K562 (cell line): ENCODE measurements at regions not wholly inside any gene's neighbourhood (a gene's known extent, or its start where the extent isn't known, plus 50 kb on each side); places are given as distances from the start of the nearest gene placed in this dataset.

ENCODE experiments used
- ATAC-seq: fragments of 200-7000 bp; cut with Tn5 transposase; 3 replicates; pipeline ENCODE4 v1.9.1; 2020; ENCODE audit warnings: moderate library complexity
- BruUV-seq: library from RNA; stranded (reverse); fragments of 400-500 nt; replicated peaks from 2 replicates; lab custom pipeline; 2021; lab: Mats Ljungman, UMichigan
- CTCF ChIA-PET: fragments of 300-600 bp; formaldehyde crosslinking; extraction: SDS; loops from one replicate; lab custom pipeline; 2021; ENCODE audit warnings: low intra/inter-chr PET ratio; lab: Yijun Ruan, JAX
- POLR2A ChIA-PET: fragments of 300-600, 350-650 bp; sonication (Branson Sonifier 250); formaldehyde crosslinking; extraction: SDS; loops from one replicate; lab custom pipeline; 2021; ENCODE audit warnings: antibody characterized with exemption, inconsistent platforms; lab: Yijun Ruan, JAX
- DNase-seq, 4 experiments: peaks; one replicate each; pipeline versions ENCODE4 v3.0.0 to v3.0.0-alpha.2; 2011 to 2018; ENCODE audit warnings: low spot score in 3 of 4, mixed read lengths in 3 of 4; ENCODE audit errors: extremely low read depth in 1 of 4
- FAIRE-seq: peaks from 2 replicates; lab custom pipeline; 2011; peaks lifted over from hg19 to GRCh38; lab: Jason Lieb, UNC
- H2AFZ ChIP-seq: 2 replicates; pipeline ENCODE4 v1.6.0; 2011; ENCODE audit warnings: low read depth, low read length, control low read depth, inconsistent platforms
- H3K27ac ChIP-seq: fragments of 200-600 bp; 3 replicates; pipeline ENCODE4 v1.8.0; 2011; ENCODE audit warnings: low read depth, mild to moderate bottlenecking, control low read depth, inconsistent platforms, low read length, moderate library complexity, mixed read lengths; ENCODE audit errors: extremely low read depth
- H3K27me3 ChIP-seq, 2 experiments: fragments of 300-600 bp in 1 of 2; 2 replicates in 1 of 2; 3 replicates in 1 of 2; pipeline versions ENCODE4 v1.6.0 to v1.8.0; 2011; ENCODE audit warnings: inconsistent platforms in 2 of 2, low read length in 2 of 2, mild to moderate bottlenecking in 1 of 2, mixed read lengths in 1 of 2, moderate library complexity in 1 of 2; ENCODE audit not compliant: control insufficient read depth in 2 of 2, insufficient read depth in 2 of 2
- H3K36me3 ChIP-seq: fragments of 300-600 bp; 3 replicates; pipeline ENCODE4 v1.8.0; 2011; ENCODE audit warnings: mild to moderate bottlenecking, low read length, inconsistent platforms; ENCODE audit not compliant: control insufficient read depth, insufficient read depth
- H3K4me1 ChIP-seq, 2 experiments: fragments of 200-600 bp in 1 of 2; replicated peaks in 1 of 2; 2 replicates in 1 of 2; 3 replicates in 1 of 2; pipeline versions ENCODE4 v1.5.1 to v1.8.0; 2011; ENCODE audit warnings: inconsistent platforms in 2 of 2, low read length in 2 of 2, mild to moderate bottlenecking in 1 of 2, mixed read lengths in 1 of 2, moderate library complexity in 1 of 2; ENCODE audit not compliant: control insufficient read depth in 2 of 2, insufficient read depth in 2 of 2
- H3K4me2 ChIP-seq: 2 replicates; pipeline ENCODE4 v1.6.1; 2011; ENCODE audit warnings: low read length, control low read depth, inconsistent platforms, mixed read lengths; ENCODE audit not compliant: insufficient read depth
- H3K4me3 ChIP-seq: fragments of 200-600 bp; sonication (generic), shearing (Covaris generic); 2 replicates; pipeline ENCODE4 v1.5.1; 2016; ENCODE audit warnings: control low read depth, inconsistent platforms
- H3K79me2 ChIP-seq: fragments of 200-600 bp; 3 replicates; pipeline ENCODE4 v1.8.0; 2011; ENCODE audit warnings: low read length, inconsistent platforms; ENCODE audit not compliant: control insufficient read depth, insufficient read depth
- H3K9ac ChIP-seq, 2 experiments: 2 replicates each; pipeline versions ENCODE4 v1.6.0 to v1.6.1; 2011; ENCODE audit warnings: low read depth in 2 of 2, low read length in 2 of 2, control low read depth in 1 of 2, inconsistent platforms in 1 of 2, mild to moderate bottlenecking in 1 of 2, mixed read lengths in 1 of 2; ENCODE audit not compliant: insufficient read depth in 1 of 2
- H3K9me1 ChIP-seq: one replicate; pipeline ENCODE4 v1.6.0; 2011; ENCODE audit warnings: inconsistent platforms, mild to moderate bottlenecking, low read length, moderate library complexity; ENCODE audit not compliant: control insufficient read depth, insufficient read depth
- H3K9me3 ChIP-seq: replicated peaks from 2 replicates; pipeline ENCODE4 v1.5.1; 2011; ENCODE audit warnings: low read depth, low read length, inconsistent platforms; ENCODE audit not compliant: control insufficient read depth, insufficient read depth
- H4K20me1 ChIP-seq: replicated peaks from 2 replicates; pipeline ENCODE4 v1.6.1; 2011; ENCODE audit warnings: low read length, inconsistent platforms, mixed read lengths; ENCODE audit not compliant: control insufficient read depth, insufficient read depth
- HDAC8 ChIP-seq: fragments of 450-650 bp; IDR thresholded peaks from 2 replicates; pipeline ENCODE4 v1.6.1; 2016; ENCODE audit warnings: mild to moderate bottlenecking, missing genetic modification characterization, moderate library complexity, missing compliant biosample characterization
- MAFG ChIP-seq: fragments of 450-650 bp; conservative IDR thresholded peaks from 2 replicates; pipeline ENCODE4 v1.6.1; 2016; ENCODE audit warnings: missing genetic modification characterization, missing compliant biosample characterization
- NBN ChIP-seq: fragments of 450-650 bp; IDR thresholded peaks from 2 replicates; pipeline ENCODE4 v1.6.1; 2016; ENCODE audit warnings: low read depth, mild to moderate bottlenecking
- POLR3A ChIP-seq: IDR thresholded peaks from 2 replicates; pipeline ENCODE4 v1.6.1; 2011; ENCODE audit warnings: borderline replicate concordance, mild to moderate bottlenecking, moderate library complexity; ENCODE audit not compliant: insufficient read length, insufficient read depth; ENCODE audit errors: extremely low read depth
- ZSCAN32 ChIP-seq: fragments of 450-650 bp; formaldehyde crosslinking; IDR thresholded peaks from 2 replicates; pipeline ENCODE4 v1.4.0; 2020; ENCODE audit warnings: mild to moderate bottlenecking, moderate library complexity
- WGBS: fragments of 100-300 bp; shearing (Covaris generic); methylation state at CpG from one replicate; pipeline ENCODE4 v1.1.6; 2016; ENCODE audit warnings: low coverage, mixed read lengths; ENCODE audit not compliant: insufficient coverage; ENCODE audit errors: missing lambda C conversion rate; 5-methylcytosine and 5-hydroxymethylcytosine counted together
- in situ Hi-C: fragments of 300-500 bp; cut with MboI; formaldehyde crosslinking; loops from 4 replicates; pipeline ENCODE4 v1.15.0; 2018; ENCODE audit warnings: inconsistent platforms, mixed read lengths
- intact Hi-C: fragments of 100-400 bp; cut with micrococcal nuclease; formaldehyde crosslinking; loops from 2 replicates; pipeline ENCODE4 v1.14.2; 2022
- TF ChIP-seq, protein P1 (sequence below), 2 experiments: fragments of 450-650 bp; IDR thresholded peaks; 2 replicates each; pipeline ENCODE4 v1.6.1; 2016; ENCODE audit warnings: mild to moderate bottlenecking in 2 of 2, borderline replicate concordance in 1 of 2, low read depth in 1 of 2, moderate library complexity in 1 of 2
- TF ChIP-seq, protein P2 (sequence below): fragments of 450-650 bp; formaldehyde crosslinking; IDR thresholded peaks from 2 replicates; pipeline ENCODE4 v1.4.0; 2020; ENCODE audit warnings: mild to moderate bottlenecking, moderate library complexity
- TF ChIP-seq, protein P3 (sequence below), 2 experiments: IDR thresholded peaks in 1 of 2; conservative IDR thresholded peaks in 1 of 2; 2 replicates each; pipeline ENCODE4 v1.6.1; 2016; ENCODE audit warnings: low read depth in 2 of 2, mild to moderate bottlenecking in 1 of 2, missing compliant biosample characterization in 1 of 2, missing genetic modification characterization in 1 of 2, moderate library complexity in 1 of 2

DNA sequence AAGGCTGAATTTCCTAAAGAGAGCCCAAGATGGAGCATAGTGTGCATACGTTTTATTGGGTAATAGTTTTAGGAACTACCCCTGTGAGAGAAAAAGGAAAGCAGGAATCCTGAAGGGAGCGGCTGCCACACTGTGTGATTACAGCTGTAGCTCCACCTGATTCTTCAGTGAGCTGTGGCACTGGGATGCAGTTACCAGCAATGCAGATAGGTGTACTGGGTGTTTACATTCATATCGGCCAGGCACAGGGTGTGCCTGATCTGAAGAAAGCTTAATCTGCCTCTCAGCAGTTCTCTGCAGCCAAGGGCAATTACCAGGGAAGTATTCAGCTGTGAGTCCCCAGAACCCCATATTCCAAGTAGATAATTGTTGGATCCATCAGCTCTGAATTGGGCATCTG, 1541.8 kb downstream of the EFNB2 start (continued):
- TF ChIP-seq, protein P1, sequence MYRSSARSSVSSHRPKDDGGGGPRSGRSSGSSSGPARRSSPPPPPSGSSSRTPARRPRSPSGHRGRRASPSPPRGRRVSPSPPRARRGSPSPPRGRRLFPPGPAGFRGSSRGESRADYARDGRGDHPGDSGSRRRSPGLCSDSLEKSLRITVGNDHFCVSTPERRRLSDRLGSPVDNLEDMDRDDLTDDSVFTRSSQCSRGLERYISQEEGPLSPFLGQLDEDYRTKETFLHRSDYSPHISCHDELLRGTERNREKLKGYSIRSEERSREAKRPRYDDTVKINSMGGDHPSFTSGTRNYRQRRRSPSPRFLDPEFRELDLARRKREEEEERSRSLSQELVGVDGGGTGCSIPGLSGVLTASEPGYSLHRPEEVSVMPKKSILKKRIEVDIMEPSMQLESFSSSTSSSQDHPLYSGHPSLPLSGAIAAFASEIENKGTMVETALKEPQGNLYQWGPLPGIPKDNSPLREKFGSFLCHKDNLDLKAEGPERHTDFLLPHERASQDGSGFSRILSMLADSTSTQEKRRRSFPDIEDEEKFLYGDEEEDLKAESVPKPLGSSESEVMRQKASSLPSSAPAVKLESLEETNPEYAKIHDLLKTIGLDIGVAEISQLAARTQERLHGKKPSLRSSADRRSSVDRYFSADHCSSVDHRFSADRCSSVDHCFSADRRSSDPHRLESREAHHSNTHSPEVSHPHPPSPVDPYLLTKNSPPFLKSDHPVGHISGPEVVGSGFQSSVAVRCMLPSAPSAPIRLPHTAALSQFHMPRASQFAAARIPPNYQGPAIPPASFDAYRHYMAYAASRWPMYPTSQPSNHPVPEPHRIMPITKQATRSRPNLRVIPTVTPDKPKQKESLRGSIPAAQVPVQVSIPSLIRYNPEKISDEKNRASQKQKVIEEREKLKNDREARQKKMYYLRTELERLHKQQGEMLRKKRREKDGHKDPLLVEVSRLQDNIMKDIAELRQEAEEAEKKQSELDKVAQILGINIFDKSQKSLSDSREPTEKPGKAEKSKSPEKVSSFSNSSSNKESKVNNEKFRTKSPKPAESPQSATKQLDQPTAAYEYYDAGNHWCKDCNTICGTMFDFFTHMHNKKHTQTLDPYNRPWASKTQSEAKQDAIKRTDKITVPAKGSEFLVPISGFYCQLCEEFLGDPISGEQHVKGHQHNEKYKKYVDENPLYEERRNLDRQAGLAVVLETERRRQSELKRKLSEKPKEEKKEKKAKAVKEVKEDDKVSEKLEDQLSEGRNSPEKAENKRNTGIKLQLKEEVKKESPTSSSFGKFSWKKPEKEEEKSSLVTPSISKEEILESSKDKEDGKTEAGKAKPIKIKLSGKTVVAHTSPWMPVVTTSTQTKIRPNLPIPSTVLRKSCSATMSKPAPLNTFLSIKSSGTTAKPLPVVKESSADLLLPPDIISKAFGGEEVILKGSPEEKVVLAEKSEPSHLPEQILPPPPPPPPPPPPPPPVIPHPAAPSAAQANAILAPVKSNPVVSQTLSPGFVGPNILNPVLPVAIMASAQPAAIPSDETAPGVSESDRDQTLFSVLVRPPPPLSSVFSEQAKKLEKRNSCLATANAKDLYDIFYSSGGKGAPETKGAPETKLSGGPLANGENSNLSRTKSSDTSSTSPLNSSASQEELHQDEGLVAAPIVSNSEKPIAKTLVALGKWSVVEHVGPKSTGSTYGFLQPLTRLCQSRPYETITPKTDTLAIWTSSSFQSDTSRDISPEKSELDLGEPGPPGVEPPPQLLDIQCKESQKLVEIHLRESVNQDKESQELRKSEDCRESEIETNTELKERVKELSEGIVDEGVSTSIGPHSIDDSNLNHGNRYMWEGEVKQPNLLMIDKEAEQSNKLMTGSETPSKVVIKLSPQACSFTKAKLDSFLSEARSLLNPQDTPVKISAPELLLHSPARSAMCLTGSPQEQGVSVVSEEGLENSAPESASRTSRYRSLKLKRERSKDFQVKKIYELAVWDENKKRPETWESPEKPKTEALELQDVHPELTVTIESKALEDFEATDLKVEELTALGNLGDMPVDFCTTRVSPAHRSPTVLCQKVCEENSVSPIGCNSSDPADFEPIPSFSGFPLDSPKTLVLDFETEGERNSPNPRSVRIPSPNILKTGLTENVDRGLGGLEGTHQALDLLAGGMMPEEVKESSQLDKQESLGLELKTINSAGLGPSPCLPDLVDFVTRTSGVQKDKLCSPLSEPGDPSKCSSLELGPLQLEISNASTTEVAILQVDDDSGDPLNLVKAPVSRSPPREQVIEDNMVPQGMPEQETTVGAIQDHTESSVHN (IDR thresholded peaks at IDR 0.05; ENCODE audit: borderline replicate concordance in 1 of 2, low read depth in 1 of 2) = no peak
- TF ChIP-seq HDAC8 (tag) = no peak

DNA sequence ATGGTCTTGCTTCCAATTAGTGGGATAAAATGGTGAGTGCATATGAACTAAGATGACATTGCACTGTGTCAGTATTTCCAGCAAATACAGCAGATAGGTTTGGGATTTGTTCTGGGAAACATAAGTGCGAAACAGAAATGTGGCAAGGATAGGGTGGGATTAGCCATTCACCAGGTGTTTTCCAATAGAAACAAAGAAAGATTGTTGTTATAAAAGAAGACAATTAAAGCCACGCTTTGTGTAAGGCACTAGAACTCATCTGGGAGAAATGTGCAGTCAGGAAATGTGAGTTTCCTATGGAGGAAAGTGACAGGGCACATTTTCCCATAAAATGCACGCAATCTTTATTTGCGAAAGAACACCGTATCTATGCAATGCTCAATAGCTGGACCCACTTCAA, 1547.8 kb downstream of the EFNB2 start:
- H3K9me1 ChIP-seq = no peaks in the 10 kb centered on the region
- no peaks in the 10 kb centered on the region for H3K27me3 ChIP-seq
- 5% methylated on average over 5 of the region's 5 CpGs for WGBS
- H2AFZ ChIP-seq = no peak overlapping the region
- in situ Hi-C loops = no loop called here
- ATAC-seq = no peak
- BruUV-seq = no TSS peak
- FAIRE-seq = no peak
- CTCF ChIA-PET = no interaction called here
- no peaks in the 10 kb centered on the region for H3K79me2 ChIP-seq
- intact Hi-C loops = no loop called here
- no peak overlapping the region for H3K4me2 ChIP-seq
- H3K27ac ChIP-seq = no peak overlapping the region
- no peak overlapping the region for H3K9ac ChIP-seq
- DNase-seq = no peak
- no peak overlapping the region for H3K4me3 ChIP-seq
- POLR2A ChIA-PET = no interaction called here
- no peaks in the 10 kb centered on the region for H3K9me3 ChIP-seq
- H4K20me1 ChIP-seq = no peaks in the 10 kb centered on the region
- no peaks in the 10 kb centered on the region for H3K4me1 ChIP-seq
- H3K36me3 ChIP-seq = no peaks in the 10 kb centered on the region
- TF ChIP-seq, protein P2, sequence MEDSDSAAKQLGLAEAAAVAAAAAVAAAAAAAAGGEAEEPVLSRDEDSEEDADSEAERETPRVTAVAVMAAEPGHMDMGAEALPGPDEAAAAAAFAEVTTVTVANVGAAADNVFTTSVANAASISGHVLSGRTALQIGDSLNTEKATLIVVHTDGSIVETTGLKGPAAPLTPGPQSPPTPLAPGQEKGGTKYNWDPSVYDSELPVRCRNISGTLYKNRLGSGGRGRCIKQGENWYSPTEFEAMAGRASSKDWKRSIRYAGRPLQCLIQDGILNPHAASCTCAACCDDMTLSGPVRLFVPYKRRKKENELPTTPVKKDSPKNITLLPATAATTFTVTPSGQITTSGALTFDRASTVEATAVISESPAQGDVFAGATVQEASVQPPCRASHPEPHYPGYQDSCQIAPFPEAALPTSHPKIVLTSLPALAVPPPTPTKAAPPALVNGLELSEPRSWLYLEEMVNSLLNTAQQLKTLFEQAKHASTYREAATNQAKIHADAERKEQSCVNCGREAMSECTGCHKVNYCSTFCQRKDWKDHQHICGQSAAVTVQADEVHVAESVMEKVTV (CRISPR knock-in tag) = no peak
- TF ChIP-seq POLR3A = no peak
- TF ChIP-seq MAFG (tag) = no peak
- TF ChIP-seq NBN = no peak
- TF ChIP-seq ZSCAN32 (CRISPR knock-in tag) = no peak
- TF ChIP-seq, protein P3, sequence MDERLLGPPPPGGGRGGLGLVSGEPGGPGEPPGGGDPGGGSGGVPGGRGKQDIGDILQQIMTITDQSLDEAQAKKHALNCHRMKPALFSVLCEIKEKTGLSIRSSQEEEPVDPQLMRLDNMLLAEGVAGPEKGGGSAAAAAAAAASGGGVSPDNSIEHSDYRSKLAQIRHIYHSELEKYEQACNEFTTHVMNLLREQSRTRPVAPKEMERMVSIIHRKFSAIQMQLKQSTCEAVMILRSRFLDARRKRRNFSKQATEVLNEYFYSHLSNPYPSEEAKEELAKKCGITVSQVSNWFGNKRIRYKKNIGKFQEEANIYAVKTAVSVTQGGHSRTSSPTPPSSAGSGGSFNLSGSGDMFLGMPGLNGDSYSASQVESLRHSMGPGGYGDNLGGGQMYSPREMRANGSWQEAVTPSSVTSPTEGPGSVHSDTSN (CRISPR knock-in tag; IDR thresholded peaks at IDR 0.05; ENCODE audit: low read depth) = no peak
- TF ChIP-seq, protein P3 (tag; conservative IDR thresholded peaks at IDR 0.05; ENCODE audit: low read depth) = no peak
